ENCODE measurements at regions not wholly inside any gene's neighbourhood (a gene's known extent, or its start where the extent isn't known, plus 50 kb on each side); places are given as distances from the start of the nearest gene placed in this dataset.

DNA sequence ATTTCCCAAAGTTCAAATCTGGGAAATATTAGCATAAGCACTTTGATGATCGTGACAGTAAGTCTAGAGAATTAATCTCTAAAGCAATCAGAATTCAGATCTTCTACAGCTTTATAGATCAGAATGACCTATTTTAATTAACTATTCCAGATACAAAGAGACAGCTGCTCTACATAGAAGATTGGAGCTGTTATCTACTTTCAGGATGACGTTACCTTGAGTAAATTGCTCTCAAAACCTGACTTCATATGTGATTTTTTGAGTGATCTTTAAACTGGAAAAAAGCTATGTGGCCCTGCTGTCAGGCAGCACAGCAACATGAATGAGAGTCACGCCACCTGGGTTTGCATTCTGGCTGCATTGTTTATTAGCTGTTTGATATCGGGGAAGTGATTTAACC is 259.9 kb upstream of the CDH6 start:
- Mint-ChIP-seq H3K27me3 (no peaks in the 10 kb centered on the region), H3K4me3 (no peak overlapping the region), H3K36me3 (no peaks in the 10 kb centered on the region), H3K9me3 (peaks cover 0 to 20% (median 6%) of the 10 kb centered on the region in 9 donors), H3K27ac (no peak overlapping the region), H3K4me1 (no peaks in the 10 kb centered on the region)
- DNase-seq: no peak
- POLR2A ChIA-PET: no interaction called here
- no peak for ATAC-seq

DNA sequence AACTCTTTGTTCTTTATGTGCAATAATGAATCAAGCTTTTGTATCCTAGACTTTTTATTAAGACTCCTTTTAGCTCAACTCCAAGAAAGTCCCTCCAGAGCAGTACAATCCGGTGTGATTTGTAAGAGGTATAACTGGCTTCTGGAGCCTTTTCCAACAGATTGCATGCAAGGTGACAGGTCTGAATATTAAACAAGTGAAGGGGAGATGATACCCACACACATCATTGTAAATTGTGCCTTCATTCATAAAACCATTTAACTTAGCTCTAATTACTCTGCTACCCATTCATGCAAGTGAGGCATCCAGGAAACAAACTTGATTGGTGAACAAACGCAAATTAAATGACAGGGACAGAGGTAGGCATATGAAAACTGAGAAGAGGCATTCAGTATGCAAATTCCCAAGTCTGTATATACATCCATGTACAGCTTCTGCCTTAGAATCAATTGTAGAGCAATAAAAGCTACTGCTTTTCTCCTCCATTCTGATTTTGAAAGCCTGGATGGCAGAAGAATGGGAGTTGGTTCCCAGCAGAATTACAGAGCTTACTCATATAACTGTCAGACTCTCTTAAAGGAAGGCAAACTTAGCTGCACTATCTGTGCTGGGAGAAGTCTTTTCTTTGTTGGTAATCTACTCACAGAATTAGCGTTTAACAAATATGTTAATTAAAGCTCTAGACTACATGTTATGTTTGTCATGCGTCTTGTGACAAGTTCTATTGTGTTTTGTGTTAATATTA is 261.0 kb upstream of the CDH6 start:
- H3K27ac Mint-ChIP-seq: no peak overlapping the region
- no peak for DNase-seq
- no peaks in the 10 kb centered on the region for H3K27me3 Mint-ChIP-seq
- no peak overlapping the region for H3K4me3 Mint-ChIP-seq
- POLR2A ChIA-PET: no interaction called here
- no peak for ATAC-seq
- H3K9me3 Mint-ChIP-seq: peaks cover 0 to 22% (median 4%) of the 10 kb centered on the region in 9 donors
- no peaks in the 10 kb centered on the region for H3K36me3 Mint-ChIP-seq
- H3K4me1 Mint-ChIP-seq: no peaks in the 10 kb centered on the region

DNA sequence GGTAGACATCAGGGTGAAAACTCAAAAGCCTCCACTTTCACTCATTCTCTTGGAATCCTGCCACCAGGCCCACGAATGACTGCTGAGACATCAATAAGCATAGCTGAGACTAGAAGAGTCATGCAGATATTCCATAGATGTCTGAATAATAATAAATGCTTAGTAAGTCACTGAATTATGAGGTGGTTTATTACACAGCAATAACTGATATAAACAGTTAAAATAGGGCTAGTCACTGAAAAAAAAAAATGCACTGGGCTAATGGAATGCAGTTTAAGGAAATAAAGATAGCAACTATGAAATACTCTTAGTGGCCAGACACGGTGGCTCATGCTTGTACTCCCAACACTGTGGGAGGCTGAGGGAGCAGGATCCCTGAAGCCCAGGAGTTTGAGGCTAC is 262.8 kb upstream of the CDH6 start:
- H3K27ac Mint-ChIP-seq: no peak overlapping the region

DNA sequence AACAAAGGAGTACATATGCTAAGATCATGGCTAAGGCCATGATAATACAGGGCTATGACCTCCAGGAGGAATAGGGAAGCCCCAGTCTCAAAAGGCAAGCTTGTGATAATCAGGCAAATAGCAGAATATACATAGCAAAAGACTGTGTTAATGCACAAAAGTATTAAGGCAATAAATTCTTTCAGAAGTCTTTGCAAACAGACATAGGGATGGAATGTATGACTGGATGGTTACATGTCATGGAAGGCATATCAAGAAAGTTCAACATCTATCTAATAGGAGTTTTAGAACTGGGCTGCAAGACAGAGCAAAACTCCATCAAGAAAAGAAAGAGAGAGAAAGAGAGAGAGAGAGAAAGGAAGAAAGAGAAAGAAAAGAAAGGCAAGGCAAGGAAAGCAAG is 264.5 kb upstream of the CDH6 start:
- Mint-ChIP-seq H3K4me3 (no peak overlapping the region), H3K9me3 (peaks cover 0 to 22% (median 5%) of the 10 kb centered on the region in 9 donors), H3K27me3 (no peaks in the 10 kb centered on the region), H3K27ac (no peak overlapping the region), H3K4me1 (no peaks in the 10 kb centered on the region), H3K36me3 (peaks cover 0 to 3% (median 0%) of the 10 kb centered on the region in 3 donors)
- ATAC-seq (no peak), DNase-seq (no peak)
- POLR2A ChIA-PET: no interaction called here

More for the DNA sequence above, 262.8 kb upstream of the CDH6 start:
- Mint-ChIP-seq H3K27me3 (no peaks in the 10 kb centered on the region), H3K4me3 (no peak overlapping the region), H3K4me1 (no peaks in the 10 kb centered on the region), H3K36me3 (no peaks in the 10 kb centered on the region), H3K9me3 (peaks cover 0 to 21% (median 3%) of the 10 kb centered on the region in 9 donors)
- POLR2A ChIA-PET: no interaction called here
- no peak for ATAC-seq
- DNase-seq: no peak

DNA sequence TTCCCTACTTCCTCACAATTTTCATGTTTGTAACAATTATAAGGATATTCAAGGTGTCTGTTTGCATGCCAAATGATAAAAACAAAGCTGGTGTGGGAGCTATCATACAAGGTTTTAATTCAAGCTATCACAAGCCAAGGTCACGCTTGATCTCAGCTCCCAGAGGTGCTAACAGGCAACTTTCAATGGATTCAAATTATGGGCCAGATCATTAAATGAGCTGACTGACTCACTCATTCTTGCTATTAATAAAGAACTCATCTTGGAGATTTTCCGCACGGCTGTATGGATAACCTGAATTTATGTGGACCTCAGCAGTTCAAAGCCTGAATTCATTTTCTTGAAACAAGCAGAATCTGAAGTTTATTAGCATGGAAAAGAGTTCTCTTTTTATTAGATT is 267.3 kb upstream of the CDH6 start:
- H3K4me3 Mint-ChIP-seq: no peak overlapping the region
- no peak overlapping the region for H3K27ac Mint-ChIP-seq
- H3K4me1 Mint-ChIP-seq: no peaks in the 10 kb centered on the region
- ATAC-seq: no peak
- peaks cover 0 to 29% (median 10%) of the 10 kb centered on the region in 9 donors for H3K9me3 Mint-ChIP-seq
- H3K27me3 Mint-ChIP-seq: no peaks in the 10 kb centered on the region
- H3K36me3 Mint-ChIP-seq: peaks cover 0 to 18% (median 0%) of the 10 kb centered on the region in 3 donors
- POLR2A ChIA-PET: no interaction called here
- DNase-seq: no peak

DNA sequence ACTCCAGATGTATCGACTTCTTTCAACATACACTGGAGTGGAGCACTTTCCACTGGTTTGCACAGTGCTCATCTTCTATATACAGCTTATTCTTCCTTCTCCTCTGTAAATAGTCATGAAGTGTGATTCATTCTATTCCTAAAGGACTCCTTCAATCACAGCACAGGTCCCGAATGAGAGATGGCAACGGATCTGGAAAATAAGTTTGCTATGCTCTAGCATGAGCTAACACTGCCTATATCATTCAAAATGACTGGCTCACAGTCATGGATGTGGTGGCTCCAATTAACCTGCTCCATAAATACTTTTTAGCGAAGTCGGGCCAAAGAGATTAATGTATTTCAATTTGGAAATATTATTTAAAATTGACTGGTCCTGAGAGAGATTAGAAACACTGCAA is 272.1 kb upstream of the CDH6 start:
- Mint-ChIP-seq H3K36me3 (peaks cover 0 to 18% (median 0%) of the 10 kb centered on the region in 3 donors), H3K4me3 (no peak overlapping the region), H3K27ac (no peak overlapping the region), H3K9me3 (peaks cover 0 to 35% (median 10%) of the 10 kb centered on the region in 9 donors), H3K4me1 (no peaks in the 10 kb centered on the region), H3K27me3 (no peaks in the 10 kb centered on the region)
- no peak for ATAC-seq
- DNase-seq: no peak
- POLR2A ChIA-PET: no interaction called here

DNA sequence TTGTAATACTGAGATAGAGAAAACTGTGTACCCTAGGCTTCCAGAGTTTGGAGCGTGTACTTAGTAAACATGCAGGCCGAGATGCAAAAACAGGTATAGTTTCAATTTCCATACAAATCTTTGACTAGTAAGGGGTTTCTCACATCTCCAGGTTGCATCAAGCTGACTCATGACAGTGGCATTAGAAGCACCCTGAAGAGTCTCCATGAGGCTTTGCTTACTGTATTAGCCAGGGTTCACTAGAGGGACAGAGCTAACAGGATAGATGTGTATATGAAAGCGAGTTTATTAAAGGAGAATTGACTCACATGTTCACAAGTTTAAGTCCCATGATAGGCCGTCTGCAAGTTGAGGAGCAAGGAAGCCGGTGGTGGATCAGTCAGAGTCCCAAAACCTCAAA is 275.3 kb upstream of the CDH6 start:
- H3K4me1 Mint-ChIP-seq: no peaks in the 10 kb centered on the region
- no peaks in the 10 kb centered on the region for H3K27me3 Mint-ChIP-seq
- H3K36me3 Mint-ChIP-seq: peaks cover 0 to 7% (median 0%) of the 10 kb centered on the region in 3 donors
- H3K4me3 Mint-ChIP-seq: no peak overlapping the region
- no peak for DNase-seq
- POLR2A ChIA-PET: no interaction called here
- no peak for ATAC-seq
- H3K27ac Mint-ChIP-seq: no peak overlapping the region
- H3K9me3 Mint-ChIP-seq: peaks cover 1 to 22% (median 8%) of the 10 kb centered on the region in 9 donors

DNA sequence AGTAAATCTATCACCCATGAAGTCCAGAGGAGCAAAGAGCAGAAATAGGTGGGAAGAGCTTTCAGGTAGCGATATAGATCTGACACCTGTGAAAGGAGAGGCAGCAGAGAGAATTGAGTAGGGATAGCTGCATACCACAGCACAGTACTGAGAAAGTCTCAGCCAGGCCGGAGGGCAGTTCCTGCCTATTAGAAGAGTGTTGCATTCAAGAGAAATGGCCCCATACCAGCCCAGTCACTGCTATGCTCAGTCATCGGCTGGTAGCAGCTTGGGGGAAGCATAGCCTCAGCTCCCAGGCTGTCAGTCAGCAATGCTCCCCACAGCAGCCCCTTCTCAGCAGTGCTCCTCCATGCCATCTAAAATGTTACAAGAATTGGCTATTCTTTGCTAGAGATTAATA is 285.1 kb upstream of the CDH6 start:
- Mint-ChIP-seq H3K9me3 (peaks cover 0 to 29% (median 8%) of the 10 kb centered on the region in 9 donors), H3K4me3 (no peak overlapping the region), H3K27me3 (no peaks in the 10 kb centered on the region), H3K4me1 (no peaks in the 10 kb centered on the region), H3K36me3 (no peaks in the 10 kb centered on the region), H3K27ac (no peak overlapping the region)
- ATAC-seq (no peak), DNase-seq (no peak)
- POLR2A ChIA-PET: no interaction called here

DNA sequence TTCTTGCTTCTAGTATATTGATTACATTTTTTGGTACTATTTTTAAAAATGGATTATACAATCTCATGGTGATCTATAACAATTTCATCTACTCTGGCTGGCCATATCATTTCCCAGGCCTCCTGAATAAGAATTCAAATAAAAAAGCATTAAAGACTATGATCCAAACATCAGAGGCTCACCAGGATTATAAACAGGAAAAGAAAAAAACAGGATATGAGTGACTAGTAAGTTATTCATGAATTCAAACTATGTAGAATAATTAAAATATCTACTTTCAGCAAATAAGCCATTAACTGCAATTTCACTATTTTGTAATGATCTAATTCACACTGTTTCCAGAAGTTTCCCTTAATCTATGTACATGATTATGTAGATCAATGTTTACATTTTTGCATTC is 293.1 kb upstream of the CDH6 start:
- DNase-seq (no peak), ATAC-seq (no peak)
- Mint-ChIP-seq H3K27me3 (no peaks in the 10 kb centered on the region), H3K4me1 (no peaks in the 10 kb centered on the region), H3K9me3 (peaks cover 0 to 26% (median 3%) of the 10 kb centered on the region in 9 donors), H3K36me3 (no peaks in the 10 kb centered on the region), H3K27ac (no peak overlapping the region), H3K4me3 (no peak overlapping the region)
- POLR2A ChIA-PET: no interaction called here

DNA sequence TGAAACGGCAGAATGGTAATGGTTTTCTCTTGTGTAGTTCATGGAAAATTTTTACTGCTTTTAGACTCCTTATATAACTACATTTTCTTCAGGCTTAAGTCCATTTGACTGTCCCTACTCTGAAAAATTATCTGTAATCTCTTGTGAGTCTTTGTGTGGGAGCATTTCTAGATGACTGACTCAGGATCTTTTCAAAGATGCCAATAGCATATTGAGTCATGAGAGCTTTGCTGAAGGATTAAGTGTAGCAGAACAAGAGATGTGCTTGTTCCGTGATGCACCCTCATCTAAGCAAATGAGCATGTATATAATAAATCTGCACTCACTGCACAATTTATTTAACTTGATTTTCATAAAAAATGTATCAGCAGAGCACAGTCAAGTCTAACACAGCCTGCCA is 298.7 kb upstream of the CDH6 start:
- peaks cover 0 to 21% (median 9%) of the 10 kb centered on the region in 9 donors for H3K9me3 Mint-ChIP-seq
- POLR2A ChIA-PET: no interaction called here
- H3K4me1 Mint-ChIP-seq: no peaks in the 10 kb centered on the region
- no peak overlapping the region for H3K4me3 Mint-ChIP-seq
- peak overlapping the region in 1 of 10 donors; percentile 26 for H3K27ac Mint-ChIP-seq
- no peaks in the 10 kb centered on the region for H3K27me3 Mint-ChIP-seq
- DNase-seq (no peak), ATAC-seq (no peak)
- H3K36me3 Mint-ChIP-seq: no peaks in the 10 kb centered on the region

DNA sequence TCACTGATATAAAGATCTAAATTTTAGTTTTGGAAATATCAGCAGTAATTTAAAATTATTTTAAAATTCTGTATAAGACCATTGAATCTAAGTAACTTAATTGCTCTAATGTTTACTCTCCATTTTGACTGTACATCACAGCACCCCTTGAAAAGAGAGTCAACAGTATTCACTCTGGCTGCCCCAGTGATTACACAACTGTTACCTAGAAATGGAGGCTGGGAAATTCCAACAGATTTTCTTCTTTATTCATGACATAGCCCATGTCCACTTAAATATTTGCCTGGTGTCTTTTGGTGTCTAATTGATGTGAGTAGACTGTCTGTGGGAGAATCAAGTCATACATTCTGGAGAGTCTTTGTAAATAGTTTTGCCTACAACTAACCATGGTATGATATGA is 301.8 kb upstream of the CDH6 start:
- no peak overlapping the region for H3K27ac Mint-ChIP-seq
- no peak for ATAC-seq
- no peaks in the 10 kb centered on the region for H3K27me3 Mint-ChIP-seq
- peaks cover 0 to 17% (median 5%) of the 10 kb centered on the region in 9 donors for H3K9me3 Mint-ChIP-seq
- H3K36me3 Mint-ChIP-seq: no peaks in the 10 kb centered on the region
- H3K4me3 Mint-ChIP-seq: no peak overlapping the region
- no peak for DNase-seq
- H3K4me1 Mint-ChIP-seq: no peaks in the 10 kb centered on the region
- POLR2A ChIA-PET: no interaction called here

DNA sequence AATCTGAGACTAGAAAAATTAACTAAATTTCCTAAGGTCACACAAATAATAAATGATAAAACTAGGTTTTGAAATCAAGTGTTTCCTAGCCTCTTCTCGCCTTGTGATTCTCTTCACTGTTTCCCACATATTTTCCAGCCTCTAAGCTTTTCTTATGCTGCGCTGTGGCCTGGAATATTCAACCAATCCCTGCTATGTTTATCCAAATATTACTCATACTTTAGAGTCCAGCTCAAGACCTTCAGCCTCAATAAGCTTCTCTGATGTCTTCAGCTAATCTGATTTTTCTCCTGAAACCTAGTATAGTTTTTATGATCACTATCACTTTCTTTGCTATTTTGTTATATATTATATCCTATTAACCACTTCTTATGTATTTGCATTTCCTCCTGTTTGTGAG is 303.1 kb upstream of the CDH6 start:
- Mint-ChIP-seq H3K4me3 (no peak overlapping the region), H3K36me3 (no peaks in the 10 kb centered on the region), H3K27ac (no peak overlapping the region), H3K27me3 (no peaks in the 10 kb centered on the region), H3K9me3 (peaks cover 0 to 18% (median 7%) of the 10 kb centered on the region in 9 donors), H3K4me1 (no peaks in the 10 kb centered on the region)
- no peak for DNase-seq
- no peak for ATAC-seq
- POLR2A ChIA-PET: no interaction called here

DNA sequence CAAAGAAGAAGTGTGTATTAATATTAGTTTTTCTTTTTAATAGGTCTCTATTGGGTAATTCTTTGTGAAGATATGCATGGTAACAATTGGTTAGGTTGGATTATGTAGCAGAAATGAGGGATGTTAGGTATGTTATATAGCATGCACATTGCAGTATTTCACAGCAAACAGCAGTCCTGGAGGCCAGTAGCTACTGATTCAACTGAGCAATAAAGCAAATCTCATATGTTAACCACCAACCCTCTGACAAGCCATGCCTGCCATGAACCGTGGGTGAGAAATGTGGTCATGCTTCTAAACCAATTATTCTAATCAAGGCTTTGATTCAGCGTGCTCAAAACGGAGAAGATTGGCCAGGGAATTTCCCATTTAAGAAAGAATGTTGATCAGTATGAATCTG is 313.0 kb upstream of the CDH6 start:
- H3K36me3 Mint-ChIP-seq: no peaks in the 10 kb centered on the region
- H3K27me3 Mint-ChIP-seq: no peaks in the 10 kb centered on the region
- ATAC-seq (no peak), DNase-seq (no peak)
- H3K9me3 Mint-ChIP-seq: peaks cover 0 to 22% (median 8%) of the 10 kb centered on the region in 9 donors
- H3K4me1 Mint-ChIP-seq: no peaks in the 10 kb centered on the region
- no peak overlapping the region for H3K27ac Mint-ChIP-seq
- POLR2A ChIA-PET: no interaction called here
- no peak overlapping the region for H3K4me3 Mint-ChIP-seq

DNA sequence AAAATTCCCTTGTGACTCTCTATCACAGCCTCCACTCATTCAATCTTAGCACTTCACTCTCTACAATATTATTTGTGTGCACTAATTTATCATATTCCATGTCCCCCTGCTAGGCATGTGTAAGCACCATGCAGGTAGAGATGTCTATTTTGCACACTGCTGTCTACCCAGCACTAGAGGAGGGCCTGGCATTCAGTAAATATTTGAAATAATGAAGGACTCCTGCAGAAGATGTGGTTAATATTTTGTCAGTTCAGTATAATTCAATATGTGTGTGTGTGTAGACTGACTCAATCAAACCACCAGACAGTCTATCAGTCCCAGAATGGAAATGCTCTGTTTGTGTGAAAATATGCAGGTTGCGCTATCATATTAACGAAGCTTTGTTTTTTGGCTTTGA is 313.6 kb upstream of the CDH6 start:
- H3K9me3 Mint-ChIP-seq: peaks cover 0 to 16% (median 7%) of the 10 kb centered on the region in 9 donors
- H3K4me3 Mint-ChIP-seq: no peak overlapping the region
- POLR2A ChIA-PET: no interaction called here
- DNase-seq (no peak), ATAC-seq (no peak)
- no peaks in the 10 kb centered on the region for H3K36me3 Mint-ChIP-seq
- H3K4me1 Mint-ChIP-seq: no peaks in the 10 kb centered on the region
- H3K27me3 Mint-ChIP-seq: no peaks in the 10 kb centered on the region
- H3K27ac Mint-ChIP-seq: no peak overlapping the region

All from naive thymus-derived CD8-positive, alpha-beta T cell (primary cell).